Thyroid gland (tissue), 4 donors: ENCODE measurements at regions not wholly inside any gene's neighbourhood (a gene's known extent, or its start where the extent isn't known, plus 50 kb on each side); places are given as distances from the start of the nearest gene placed in this dataset.

Experiments
- CTCF ChIP-seq, 6 experiments: fragments of 200-600 bp in 3 of 6; fragments of 450-650 bp in 3 of 6; sonication (generic) in 3 of 6; IDR thresholded peaks; one replicate each; pipeline ENCODE4 v1.5.1; 2016 to 2019; ENCODE audit warnings: antibody characterized with exemption in 6 of 6, mild to moderate bottlenecking in 2 of 6, inconsistent platforms in 1 of 6, moderate library complexity in 1 of 6
- POLR2A ChIP-seq, 2 donors: fragments of 450-650 bp; IDR thresholded peaks; one replicate each; pipeline ENCODE4 v1.6.1; 2017; ENCODE audit warnings: antibody characterized with exemption in 2 of 2, mild to moderate bottlenecking in 2 of 2, moderate library complexity in 1 of 2

- no peak for TF ChIP-seq CTCF (IDR thresholded peaks at IDR 0.05)
- TF ChIP-seq POLR2A (IDR thresholded peaks at IDR 0.05): no peak
Observed at GRCh38 chrX:150202641-150203247, 160.4 kb upstream of the MAMLD1 start.
